ENCODE measurements at regions not wholly inside any gene's neighbourhood (a gene's known extent, or its start where the extent isn't known, plus 50 kb on each side); places are given as distances from the start of the nearest gene placed in this dataset.

- H3K27me3 Mint-ChIP-seq, result peaks cover 27% of the 10 kb centered on the region
- H3K9me3 Mint-ChIP-seq, result no peaks in the 10 kb centered on the region
- H3K27ac Mint-ChIP-seq (ENCODE audit: low read depth), result no peak overlapping the region
- no peaks in the 10 kb centered on the region for H3K36me3 Mint-ChIP-seq (ENCODE audit: insufficient read depth)
- H3K4me1 Mint-ChIP-seq, result no peaks in the 10 kb centered on the region
- H3K4me3 Mint-ChIP-seq, result no peak overlapping the region
- ATAC-seq (replicated peaks; ENCODE audit: extremely low read depth, poor library complexity, severe bottlenecking) (no peak), DNase-seq (ENCODE audit: low spot score in 2 of 2) (no peak)
Observed at GRCh38 chr16:87054154-87054553, 263.0 kb downstream of the C16orf95 start.

DNA sequence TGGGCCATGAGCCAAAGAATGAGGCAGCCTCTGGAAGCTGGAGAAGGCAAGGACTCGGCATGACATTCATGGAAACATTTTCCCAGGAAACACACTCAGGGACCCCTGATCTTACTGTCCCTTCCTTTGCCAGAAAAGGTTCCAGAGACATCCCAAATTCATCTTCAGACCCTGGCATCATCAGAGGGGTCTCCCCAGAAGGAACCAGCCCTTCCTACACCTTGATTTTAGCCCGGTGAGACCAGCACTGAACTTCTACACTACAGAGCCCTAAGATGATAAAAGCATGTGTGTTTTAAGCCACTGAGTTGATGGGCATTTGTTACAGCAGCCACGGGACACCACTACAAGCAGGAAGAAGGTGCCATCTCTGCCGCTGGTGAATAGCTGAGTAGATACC lies 262.3 kb downstream of the C16orf95 start:
- H3K27me3 Mint-ChIP-seq, result peaks cover 34% of the 10 kb centered on the region
- no peaks in the 10 kb centered on the region for H3K4me1 Mint-ChIP-seq
- ATAC-seq (replicated peaks; ENCODE audit: extremely low read depth, poor library complexity, severe bottlenecking) (no peak), DNase-seq (ENCODE audit: low spot score in 2 of 2) (no peak)
- H3K27ac Mint-ChIP-seq (ENCODE audit: low read depth), result no peak overlapping the region
- no peak overlapping the region for H3K4me3 Mint-ChIP-seq
- H3K36me3 Mint-ChIP-seq (ENCODE audit: insufficient read depth), result no peaks in the 10 kb centered on the region
- H3K9me3 Mint-ChIP-seq, result no peaks in the 10 kb centered on the region

DNA sequence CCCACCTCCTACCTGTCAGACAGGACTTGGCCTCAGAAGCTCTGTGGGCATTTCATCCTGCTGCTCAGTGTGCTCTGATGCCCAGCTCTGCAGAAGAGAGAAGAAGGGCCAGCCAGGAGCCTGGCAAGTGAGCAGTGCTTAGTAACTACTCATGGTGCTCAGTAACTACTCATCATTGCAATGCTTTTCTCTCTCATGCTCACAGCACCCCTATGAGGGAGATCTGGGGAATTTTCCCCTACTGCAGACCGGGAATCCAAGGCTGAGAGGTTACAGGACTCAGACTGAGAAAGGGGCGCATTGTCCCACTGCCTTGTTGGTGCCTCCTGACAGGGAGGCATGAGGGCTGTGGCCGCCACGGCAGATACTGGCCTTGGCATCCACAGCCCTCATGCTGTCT lies 261.1 kb downstream of the C16orf95 start:
- Mint-ChIP-seq H3K36me3 (ENCODE audit: insufficient read depth) (no peaks in the 10 kb centered on the region), H3K4me1 (peaks cover 5% of the 10 kb centered on the region), H3K9me3 (no peaks in the 10 kb centered on the region), H3K4me3 (no peak overlapping the region), H3K27me3 (peaks cover 46% of the 10 kb centered on the region), H3K27ac (ENCODE audit: low read depth) (no peak overlapping the region)
- DNase-seq (ENCODE audit: low spot score in 2 of 2) (no peak), ATAC-seq (replicated peaks; ENCODE audit: extremely low read depth, poor library complexity, severe bottlenecking) (no peak)

DNA sequence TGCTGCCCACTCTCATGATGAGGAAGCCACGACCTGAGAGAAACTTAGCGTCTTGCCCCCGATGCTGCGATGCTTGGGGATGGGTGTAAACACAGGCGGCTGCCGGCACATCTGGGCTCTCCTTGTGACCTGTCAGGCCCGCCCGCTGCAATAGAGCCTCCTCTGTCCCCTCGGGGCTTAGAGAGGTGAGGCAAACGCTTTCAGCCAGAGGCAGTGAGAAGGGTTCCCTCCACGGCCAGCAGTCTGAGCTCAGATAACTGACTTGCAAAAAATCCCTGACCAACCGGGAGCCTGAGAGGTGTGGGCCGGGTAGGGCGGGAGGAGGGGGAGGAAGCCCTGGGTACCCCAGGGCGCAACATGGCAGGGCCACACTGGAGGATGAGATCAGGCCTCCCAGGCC lies 260.6 kb downstream of the C16orf95 start:
- Mint-ChIP-seq H3K27me3 (peaks cover 48% of the 10 kb centered on the region), H3K4me1 (peaks cover 5% of the 10 kb centered on the region), H3K9me3 (no peaks in the 10 kb centered on the region), H3K27ac (ENCODE audit: low read depth) (no peak overlapping the region), H3K4me3 (no peak overlapping the region), H3K36me3 (ENCODE audit: insufficient read depth) (no peaks in the 10 kb centered on the region)
- ATAC-seq (replicated peaks; ENCODE audit: extremely low read depth, poor library complexity, severe bottlenecking) (no peak), DNase-seq (ENCODE audit: low spot score in 2 of 2) (no peak)

DNA sequence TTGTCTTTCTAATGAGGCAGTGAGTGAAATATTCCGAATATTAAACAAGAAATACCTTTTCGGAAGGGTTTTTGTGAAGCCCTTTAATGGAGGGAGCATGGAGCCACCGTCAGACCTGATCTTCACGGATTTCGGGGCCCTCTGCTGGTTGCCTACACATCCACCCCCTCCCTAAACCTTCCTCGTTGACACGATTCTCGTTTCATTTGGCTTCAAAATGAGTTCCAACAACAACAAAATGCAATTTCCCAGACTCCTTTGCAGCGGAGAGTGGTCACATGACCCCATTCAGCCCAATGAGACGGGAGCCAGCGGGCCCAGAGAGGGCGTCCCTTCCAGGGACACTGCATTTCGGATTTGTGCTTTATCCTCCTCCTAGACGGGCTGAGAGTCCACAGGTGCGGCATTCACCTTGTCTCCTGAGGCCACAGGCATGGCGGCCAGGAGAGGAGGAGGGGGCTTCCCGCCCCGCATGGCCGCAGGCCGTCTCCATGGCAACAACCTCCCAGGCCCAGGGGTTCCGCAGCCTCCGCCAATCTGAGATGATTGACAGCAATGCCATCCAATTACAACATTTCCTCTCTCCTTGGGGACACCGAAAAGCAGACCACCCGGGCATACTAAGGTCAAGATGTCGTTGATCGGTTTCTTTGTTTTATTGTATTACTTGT lies 259.8 kb downstream of the C16orf95 start:
- peaks cover 5% of the 10 kb centered on the region for H3K4me1 Mint-ChIP-seq
- H3K9me3 Mint-ChIP-seq, result no peaks in the 10 kb centered on the region
- no peak for DNase-seq (ENCODE audit: low spot score in 2 of 2)
- no peak overlapping the region for H3K27ac Mint-ChIP-seq (ENCODE audit: low read depth)
- no peak for ATAC-seq (replicated peaks; ENCODE audit: extremely low read depth, poor library complexity, severe bottlenecking)
- H3K4me3 Mint-ChIP-seq, result no peak overlapping the region
- H3K27me3 Mint-ChIP-seq, result peaks cover 51% of the 10 kb centered on the region
- H3K36me3 Mint-ChIP-seq (ENCODE audit: insufficient read depth), result no peaks in the 10 kb centered on the region

DNA sequence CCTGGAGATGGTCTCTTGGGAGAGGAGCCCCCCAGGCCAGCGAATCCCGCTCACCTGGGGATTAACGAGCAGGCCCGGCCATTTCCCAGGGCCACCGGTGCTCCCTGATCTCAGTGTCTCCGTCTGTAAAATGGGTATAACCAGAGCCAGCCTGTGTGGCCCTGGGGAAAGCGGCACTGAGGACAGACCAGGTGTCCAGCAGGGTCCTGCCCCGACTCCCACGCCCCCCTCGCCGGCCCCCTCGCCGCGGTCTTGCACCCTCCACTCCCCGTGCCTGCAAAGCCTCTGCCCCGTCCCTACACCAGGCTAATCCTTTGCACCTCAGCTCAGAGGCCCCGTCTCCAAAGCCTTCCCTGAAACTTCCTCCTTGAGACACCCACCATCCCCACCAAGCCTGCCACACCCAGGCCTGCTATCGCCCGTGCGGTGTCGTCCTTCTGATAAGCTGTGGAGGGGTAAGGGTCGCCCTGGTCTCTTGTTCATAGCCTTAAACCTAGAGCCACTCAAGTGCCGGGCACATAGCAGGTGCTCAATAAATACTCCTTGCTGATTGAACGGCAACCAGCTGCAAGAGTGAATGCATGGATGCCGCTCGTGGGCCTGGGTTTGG lies 259.1 kb downstream of the C16orf95 start:
- Mint-ChIP-seq H3K4me1 (peaks cover 5% of the 10 kb centered on the region), H3K27me3 (peaks cover 58% of the 10 kb centered on the region)

DNA sequence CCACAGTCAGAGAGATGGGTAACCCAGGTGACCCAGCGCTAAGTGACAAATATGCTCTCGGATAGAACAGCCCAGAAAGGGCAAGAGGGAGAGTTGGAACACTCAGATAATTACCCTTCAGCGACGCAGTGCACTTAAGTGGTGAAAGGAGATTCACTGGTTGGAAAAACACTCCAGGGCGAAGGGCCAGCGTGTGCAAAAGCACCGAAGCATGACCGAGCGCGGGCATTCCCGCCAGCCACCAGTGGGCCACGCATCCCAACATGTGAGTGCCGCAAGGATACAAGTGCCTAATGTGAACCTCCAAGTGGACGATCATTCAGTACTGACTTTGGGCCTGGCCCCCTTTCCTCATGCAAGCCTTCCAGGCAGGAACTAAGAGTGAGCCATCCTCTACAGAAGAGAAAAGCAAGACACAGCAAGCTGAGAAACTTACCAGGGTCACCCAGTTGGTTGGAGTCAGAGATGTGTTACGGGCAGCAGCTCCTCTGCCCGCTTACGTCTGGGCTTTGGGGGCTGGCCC lies 258.4 kb downstream of the C16orf95 start:
- Mint-ChIP-seq H3K27me3 (peaks cover 62% of the 10 kb centered on the region), H3K27ac (ENCODE audit: low read depth) (no peak overlapping the region), H3K4me1 (peaks cover 5% of the 10 kb centered on the region), H3K9me3 (no peaks in the 10 kb centered on the region), H3K4me3 (no peak overlapping the region), H3K36me3 (ENCODE audit: insufficient read depth) (no peaks in the 10 kb centered on the region)
- no peak for ATAC-seq (replicated peaks; ENCODE audit: extremely low read depth, poor library complexity, severe bottlenecking)
- no peak for DNase-seq (ENCODE audit: low spot score in 2 of 2)

More for the DNA sequence above, 259.1 kb downstream of the C16orf95 start:
- no peak for ATAC-seq (replicated peaks; ENCODE audit: extremely low read depth, poor library complexity, severe bottlenecking)
- H3K36me3 Mint-ChIP-seq (ENCODE audit: insufficient read depth), result no peaks in the 10 kb centered on the region
- H3K9me3 Mint-ChIP-seq, result no peaks in the 10 kb centered on the region
- no peak overlapping the region for H3K4me3 Mint-ChIP-seq
- DNase-seq (ENCODE audit: low spot score in 2 of 2), result no peak
- no peak overlapping the region for H3K27ac Mint-ChIP-seq (ENCODE audit: low read depth)

- H3K9me3 Mint-ChIP-seq, result no peaks in the 10 kb centered on the region
- DNase-seq (ENCODE audit: low spot score in 2 of 2), result no peak
- peaks cover 62% of the 10 kb centered on the region for H3K27me3 Mint-ChIP-seq
- no peak overlapping the region for H3K27ac Mint-ChIP-seq (ENCODE audit: low read depth)
- no peaks in the 10 kb centered on the region for H3K36me3 Mint-ChIP-seq (ENCODE audit: insufficient read depth)
- ATAC-seq (replicated peaks; ENCODE audit: extremely low read depth, poor library complexity, severe bottlenecking), result no peak
- no peak overlapping the region for H3K4me3 Mint-ChIP-seq
- peaks cover 5% of the 10 kb centered on the region for H3K4me1 Mint-ChIP-seq
Observed at GRCh38 chr16:87060034-87060986, 256.9 kb downstream of the C16orf95 start.

DNA sequence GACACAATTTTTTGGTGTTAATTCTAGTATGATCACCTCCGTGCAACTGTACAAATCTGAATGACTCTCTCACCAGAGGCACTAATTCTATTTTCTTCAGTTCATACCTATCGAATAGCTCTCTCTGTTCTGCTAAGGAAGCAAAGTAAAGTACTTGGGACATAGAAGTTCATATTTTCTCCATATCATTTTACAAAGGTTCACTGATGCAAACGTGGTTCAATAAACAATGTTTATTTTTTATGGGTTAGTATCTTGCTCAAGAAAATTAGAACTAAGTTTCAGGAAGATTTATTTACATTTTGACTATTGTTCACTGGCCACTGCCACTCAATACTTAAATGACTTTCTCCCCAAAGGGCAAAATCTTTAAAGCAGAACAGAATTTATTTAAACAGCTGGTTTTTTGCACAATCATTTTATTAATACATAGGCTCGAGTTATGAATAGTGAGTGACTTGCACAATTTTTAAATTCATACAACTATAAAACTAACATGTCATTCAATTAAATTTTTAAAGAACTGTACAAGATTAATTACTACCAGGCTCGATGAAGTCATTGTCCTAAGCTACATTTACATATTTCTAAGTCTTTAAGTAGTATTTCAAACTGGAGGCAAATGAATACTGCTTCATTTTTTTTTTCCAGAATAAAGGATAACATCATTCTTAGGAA lies 255.8 kb downstream of the C16orf95 start:
- Mint-ChIP-seq H3K36me3 (ENCODE audit: insufficient read depth) (no peaks in the 10 kb centered on the region), H3K9me3 (no peaks in the 10 kb centered on the region), H3K4me3 (no peak overlapping the region), H3K27ac (ENCODE audit: low read depth) (no peak overlapping the region), H3K4me1 (peaks cover 5% of the 10 kb centered on the region), H3K27me3 (peaks cover 67% of the 10 kb centered on the region)
- no peak for DNase-seq (ENCODE audit: low spot score in 2 of 2)
- no peak for ATAC-seq (replicated peaks; ENCODE audit: extremely low read depth, poor library complexity, severe bottlenecking)

- Mint-ChIP-seq H3K27me3 (peaks cover 69% of the 10 kb centered on the region), H3K4me1 (peaks cover 5% of the 10 kb centered on the region), H3K4me3 (no peak overlapping the region), H3K36me3 (ENCODE audit: insufficient read depth) (no peaks in the 10 kb centered on the region), H3K27ac (ENCODE audit: low read depth) (no peak overlapping the region), H3K9me3 (no peaks in the 10 kb centered on the region)
- DNase-seq (ENCODE audit: low spot score in 2 of 2) (no peak), ATAC-seq (replicated peaks; ENCODE audit: extremely low read depth, poor library complexity, severe bottlenecking) (peak; percentile 28)
Observed at GRCh38 chr16:87062569-87063442, 254.4 kb downstream of the C16orf95 start.

GRCh38 chr16:87063543-87063942 lies 253.6 kb downstream of the C16orf95 start:
- ATAC-seq (replicated peaks; ENCODE audit: extremely low read depth, poor library complexity, severe bottlenecking) (no peak), DNase-seq (ENCODE audit: low spot score in 2 of 2) (no peak)
- H3K27ac Mint-ChIP-seq (ENCODE audit: low read depth), result no peak overlapping the region
- H3K27me3 Mint-ChIP-seq, result peaks cover 76% of the 10 kb centered on the region
- H3K4me1 Mint-ChIP-seq, result peaks cover 5% of the 10 kb centered on the region
- peaks cover 2% of the 10 kb centered on the region for H3K36me3 Mint-ChIP-seq (ENCODE audit: insufficient read depth)
- no peak overlapping the region for H3K4me3 Mint-ChIP-seq
- no peaks in the 10 kb centered on the region for H3K9me3 Mint-ChIP-seq
